Activated naive CD8-positive, alpha-beta T cell treated with anti-CD3 and anti-CD28 coated beads, Interleukin-2, amount 10 ng/mL, durations not matched to agents 7 days and 5 days (primary cell): ENCODE measurements at regions not wholly inside any gene's neighbourhood (a gene's known extent, or its start where the extent isn't known, plus 50 kb on each side); places are given as distances from the start of the nearest gene placed in this dataset.

Experiments
- ATAC-seq: fragments of 150-1000 bp; cut with Tn5 transposase; one replicate; pipeline ENCODE4 v1.10.0; 2021; ENCODE audit warnings: low read depth, moderate library complexity
- POLR2A ChIA-PET: fragments of 350-600 bp; sonication (Branson Sonifier 250); formaldehyde crosslinking; loops from one replicate; lab custom pipeline; 2021; ENCODE audit warnings: antibody characterized with exemption; lab: Charles Lee
- DNase-seq: peaks from one replicate; pipeline ENCODE4 v3.0.0; 2021
- H3K27ac Mint-ChIP-seq: one replicate; pipeline ENCODE4 v1.8.0; 2022; ENCODE audit warnings: mild to moderate bottlenecking, mixed read lengths
- H3K27me3 Mint-ChIP-seq: one replicate; pipeline ENCODE4 v1.8.0; 2022; ENCODE audit warnings: mild to moderate bottlenecking, moderate library complexity, mixed read lengths
- H3K36me3 Mint-ChIP-seq: one replicate; pipeline ENCODE4 v1.8.0; 2021; ENCODE audit warnings: mild to moderate bottlenecking, mixed read lengths
- H3K4me1 Mint-ChIP-seq: one replicate; pipeline ENCODE4 v1.8.0; 2021; ENCODE audit warnings: mixed read lengths
- H3K4me3 Mint-ChIP-seq: one replicate; pipeline ENCODE4 v1.8.0; 2022; ENCODE audit warnings: mild to moderate bottlenecking, moderate library complexity, mixed read lengths
- H3K9me3 Mint-ChIP-seq: one replicate; pipeline ENCODE4 v1.8.0; 2021; ENCODE audit warnings: mixed read lengths

- H3K4me3 Mint-ChIP-seq, result no peak overlapping the region
- H3K27me3 Mint-ChIP-seq, result peaks cover 5% of the 10 kb centered on the region
- H3K4me1 Mint-ChIP-seq, result peaks cover 3% of the 10 kb centered on the region
- no peaks in the 10 kb centered on the region for H3K36me3 Mint-ChIP-seq
- ATAC-seq (no peak), DNase-seq (no peak)
- POLR2A ChIA-PET, result no interaction called here
- H3K9me3 Mint-ChIP-seq, result peaks cover 3% of the 10 kb centered on the region
- no peak overlapping the region for H3K27ac Mint-ChIP-seq
Observed at GRCh38 chr20:43241057-43241702, 51.5 kb upstream of the PTPRT start.
